ENCODE measurements at regions not wholly inside any gene's neighbourhood (a gene's known extent, or its start where the extent isn't known, plus 50 kb on each side); places are given as distances from the start of the nearest gene placed in this dataset.

GRCh38 chr5:98282521-98282920 is 490.9 kb upstream of the RGMB start:
- no peak for DNase-seq (ENCODE audit: extremely low read depth, low read depth)
- no peak for TF ChIP-seq CTCF (IDR thresholded peaks at IDR 0.05; ENCODE audit: low read depth, low read length)

GRCh38 chr5:98292496-98292895 is 481.0 kb upstream of the RGMB start:
- TF ChIP-seq CTCF (IDR thresholded peaks at IDR 0.05; ENCODE audit: low read depth, low read length): no peak
- no peak for DNase-seq (ENCODE audit: extremely low read depth, low read depth)

GRCh38 chr5:98296426-98296825 is 477.0 kb upstream of the RGMB start:
- no peak for TF ChIP-seq CTCF (IDR thresholded peaks at IDR 0.05; ENCODE audit: low read depth, low read length)
- DNase-seq (ENCODE audit: extremely low read depth, low read depth): no peak

- no peak for DNase-seq (ENCODE audit: extremely low read depth, low read depth)
- no peak for TF ChIP-seq CTCF (IDR thresholded peaks at IDR 0.05; ENCODE audit: low read depth, low read length)
Measured at GRCh38 chr5:98299435-98299834, 474.0 kb upstream of the RGMB start.

- no peak for DNase-seq (ENCODE audit: extremely low read depth, low read depth)
- no peak for TF ChIP-seq CTCF (IDR thresholded peaks at IDR 0.05; ENCODE audit: low read depth, low read length)
Measured at GRCh38 chr5:98301547-98301946, 471.9 kb upstream of the RGMB start.

- TF ChIP-seq CTCF (IDR thresholded peaks at IDR 0.05; ENCODE audit: low read depth, low read length): no peak
- DNase-seq (ENCODE audit: extremely low read depth, low read depth): peak; percentile 12
Measured at GRCh38 chr5:98307811-98308210, 465.7 kb upstream of the RGMB start.

- TF ChIP-seq CTCF (IDR thresholded peaks at IDR 0.05; ENCODE audit: low read depth, low read length): no peak
- no peak for DNase-seq (ENCODE audit: extremely low read depth, low read depth)
Measured at GRCh38 chr5:98308231-98308630, 465.2 kb upstream of the RGMB start.

Data from AG09319 (cell line).